Nephron progenitor cell (in vitro differentiated cells): ENCODE measurements at regions not wholly inside any gene's neighbourhood (a gene's known extent, or its start where the extent isn't known, plus 50 kb on each side); places are given as distances from the start of the nearest gene placed in this dataset.

Source experiments
- DNase-seq: peaks from one replicate; pipeline ENCODE4 v3.0.0; 2021
- H3K27ac Mint-ChIP-seq: 2 replicates; pipeline ENCODE4 v1.8.0; 2021; ENCODE audit warnings: mild to moderate bottlenecking, moderate library complexity, mixed read lengths
- H3K27me3 Mint-ChIP-seq: 2 replicates; pipeline ENCODE4 v1.8.0; 2021; ENCODE audit warnings: mild to moderate bottlenecking, low read depth, mixed read lengths; ENCODE audit not compliant: poor library complexity
- H3K36me3 Mint-ChIP-seq: 2 replicates; pipeline ENCODE4 v1.8.0; 2021; ENCODE audit warnings: low read depth, mixed read lengths
- H3K4me1 Mint-ChIP-seq: 2 replicates; pipeline ENCODE4 v1.8.0; 2021; ENCODE audit warnings: mixed read lengths
- H3K4me3 Mint-ChIP-seq: 2 replicates; pipeline ENCODE4 v1.8.0; 2021; ENCODE audit warnings: mild to moderate bottlenecking, moderate library complexity, mixed read lengths
- H3K9me3 Mint-ChIP-seq: 2 replicates; pipeline ENCODE4 v1.8.0; 2021; ENCODE audit warnings: mild to moderate bottlenecking, moderate library complexity, mixed read lengths
- TF ChIP-seq, protein P1 (sequence below): fragments of 200-600 bp; sonication (generic); IDR thresholded peaks from 2 replicates; pipeline ENCODE4 v1.5.0; 2021; ENCODE audit warnings: antibody characterized with exemption

DNA sequence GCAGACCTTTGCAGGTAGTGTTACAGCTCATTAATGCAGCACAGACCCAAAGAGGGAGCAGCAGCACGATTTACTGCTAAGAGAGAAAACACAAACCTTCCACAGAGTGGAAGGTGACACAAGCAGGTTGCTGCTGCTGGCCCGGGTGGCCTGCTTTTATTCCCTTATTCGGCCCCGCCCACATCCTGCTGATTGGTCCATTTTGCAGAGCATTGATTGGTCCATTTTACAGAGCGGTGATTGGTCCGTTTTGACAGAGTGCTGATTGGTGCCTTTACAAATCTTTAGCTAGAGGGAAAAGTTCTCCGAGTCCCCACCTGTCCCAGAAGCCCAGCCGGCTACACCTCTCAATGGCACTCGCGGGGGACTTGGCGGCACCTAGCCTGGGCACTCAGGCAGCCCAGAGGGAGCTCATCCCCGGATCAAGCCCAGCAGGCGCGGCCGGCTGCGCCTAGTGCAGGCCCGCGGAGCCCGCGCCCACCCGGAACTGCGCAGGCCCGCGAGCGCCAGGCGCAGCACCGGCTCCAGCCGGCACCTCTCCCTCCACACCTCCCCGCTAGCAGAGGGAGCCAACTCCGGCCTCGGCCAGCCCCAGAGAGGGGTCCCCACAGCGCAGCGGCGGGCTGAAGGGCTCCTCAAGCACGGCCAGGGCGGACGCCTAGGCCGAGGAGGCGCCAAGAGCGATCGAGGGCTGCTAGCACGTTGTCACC, 825.6 kb upstream of the HS6ST1 start:
- no peaks in the 10 kb centered on the region for H3K27me3 Mint-ChIP-seq
- no peaks in the 10 kb centered on the region for H3K36me3 Mint-ChIP-seq
- TF ChIP-seq, protein P1, sequence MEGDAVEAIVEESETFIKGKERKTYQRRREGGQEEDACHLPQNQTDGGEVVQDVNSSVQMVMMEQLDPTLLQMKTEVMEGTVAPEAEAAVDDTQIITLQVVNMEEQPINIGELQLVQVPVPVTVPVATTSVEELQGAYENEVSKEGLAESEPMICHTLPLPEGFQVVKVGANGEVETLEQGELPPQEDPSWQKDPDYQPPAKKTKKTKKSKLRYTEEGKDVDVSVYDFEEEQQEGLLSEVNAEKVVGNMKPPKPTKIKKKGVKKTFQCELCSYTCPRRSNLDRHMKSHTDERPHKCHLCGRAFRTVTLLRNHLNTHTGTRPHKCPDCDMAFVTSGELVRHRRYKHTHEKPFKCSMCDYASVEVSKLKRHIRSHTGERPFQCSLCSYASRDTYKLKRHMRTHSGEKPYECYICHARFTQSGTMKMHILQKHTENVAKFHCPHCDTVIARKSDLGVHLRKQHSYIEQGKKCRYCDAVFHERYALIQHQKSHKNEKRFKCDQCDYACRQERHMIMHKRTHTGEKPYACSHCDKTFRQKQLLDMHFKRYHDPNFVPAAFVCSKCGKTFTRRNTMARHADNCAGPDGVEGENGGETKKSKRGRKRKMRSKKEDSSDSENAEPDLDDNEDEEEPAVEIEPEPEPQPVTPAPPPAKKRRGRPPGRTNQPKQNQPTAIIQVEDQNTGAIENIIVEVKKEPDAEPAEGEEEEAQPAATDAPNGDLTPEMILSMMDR = no peak
- no peak overlapping the region for H3K4me3 Mint-ChIP-seq
- H3K4me1 Mint-ChIP-seq = peaks cover 6% of the 10 kb centered on the region
- no peak for DNase-seq
- H3K9me3 Mint-ChIP-seq = peaks cover 20% of the 10 kb centered on the region
- no peak overlapping the region for H3K27ac Mint-ChIP-seq

GRCh38 chr2:129152514-129152913, 827.0 kb upstream of the RAB6C start:
- Mint-ChIP-seq H3K36me3 (peaks cover 5% of the 10 kb centered on the region), H3K4me1 (no peaks in the 10 kb centered on the region), H3K27ac (no peak overlapping the region), H3K27me3 (no peaks in the 10 kb centered on the region), H3K4me3 (no peak overlapping the region), H3K9me3 (peaks cover 29% of the 10 kb centered on the region)
- TF ChIP-seq, protein P1 = no peak
- DNase-seq = no peak

GRCh38 chr2:129160879-129161278, 818.6 kb upstream of the RAB6C start:
- Mint-ChIP-seq H3K27me3 (peaks cover 7% of the 10 kb centered on the region), H3K4me3 (no peak overlapping the region), H3K4me1 (peaks cover 4% of the 10 kb centered on the region), H3K36me3 (no peaks in the 10 kb centered on the region), H3K9me3 (no peaks in the 10 kb centered on the region), H3K27ac (no peak overlapping the region)
- DNase-seq = no peak
- TF ChIP-seq, protein P1 = no peak

DNA sequence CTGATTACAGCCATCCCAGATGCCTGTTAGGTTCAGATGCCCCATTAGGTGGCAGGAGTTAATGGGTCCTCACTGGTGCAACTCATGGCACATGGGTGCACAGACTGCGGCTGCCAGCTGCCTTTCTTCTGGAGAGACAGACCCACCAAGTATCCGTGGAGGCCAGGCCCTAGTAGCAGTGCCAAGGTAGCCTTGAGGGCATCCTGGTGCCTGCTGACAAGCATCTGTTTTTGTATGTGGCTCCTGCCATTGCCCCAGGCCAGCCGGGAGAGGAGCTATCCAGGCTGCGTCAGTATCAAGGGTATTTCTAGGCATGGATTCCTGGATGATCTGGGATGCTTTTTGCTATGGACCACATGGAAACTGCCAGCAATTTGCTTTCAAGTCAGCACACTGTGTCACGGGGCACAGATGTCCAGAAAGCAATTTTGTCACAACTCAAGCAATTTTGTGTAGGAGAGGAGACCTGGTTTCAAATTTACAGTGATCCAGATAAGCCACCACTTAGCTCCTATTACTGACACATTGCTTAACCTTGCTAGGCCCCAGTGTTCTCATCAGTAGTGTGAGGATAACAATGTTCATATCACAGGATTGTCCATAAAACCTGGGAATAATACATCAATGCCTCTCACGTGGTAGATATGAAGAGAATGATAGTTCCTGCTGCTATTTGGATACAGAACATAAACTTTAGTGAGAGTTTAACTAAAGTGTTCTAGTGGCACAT, 815.1 kb upstream of the RAB6C start:
- no peak overlapping the region for H3K27ac Mint-ChIP-seq
- H3K36me3 Mint-ChIP-seq = no peaks in the 10 kb centered on the region
- no peak for DNase-seq
- H3K9me3 Mint-ChIP-seq = no peaks in the 10 kb centered on the region
- peaks cover 4% of the 10 kb centered on the region for H3K4me1 Mint-ChIP-seq
- H3K4me3 Mint-ChIP-seq = no peak overlapping the region
- peaks cover 13% of the 10 kb centered on the region for H3K27me3 Mint-ChIP-seq
- TF ChIP-seq, protein P1 = no peak

DNA sequence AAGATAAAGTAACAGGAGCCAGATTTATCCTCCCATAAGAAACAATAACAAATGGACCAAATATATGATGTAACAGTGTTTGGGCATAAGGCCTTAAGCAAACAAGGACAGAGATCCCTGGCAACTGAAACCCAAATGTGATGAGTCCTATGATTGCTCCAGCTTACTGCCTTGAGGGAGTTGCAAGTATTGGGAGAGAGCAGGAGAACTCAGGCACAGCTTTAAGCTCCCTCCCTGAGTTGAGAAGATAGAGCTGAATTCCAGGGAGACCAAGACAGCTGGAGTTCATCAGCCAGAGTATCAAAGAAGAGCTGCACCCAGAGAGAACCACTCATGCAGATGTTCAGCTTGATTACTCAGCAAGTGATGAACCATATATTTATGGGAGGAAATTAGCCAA, 814.5 kb upstream of the RAB6C start:
- H3K4me1 Mint-ChIP-seq = peaks cover 4% of the 10 kb centered on the region
- TF ChIP-seq, protein P1 = no peak
- no peaks in the 10 kb centered on the region for H3K9me3 Mint-ChIP-seq
- no peaks in the 10 kb centered on the region for H3K36me3 Mint-ChIP-seq
- peaks cover 13% of the 10 kb centered on the region for H3K27me3 Mint-ChIP-seq
- no peak for DNase-seq
- H3K4me3 Mint-ChIP-seq = no peak overlapping the region
- H3K27ac Mint-ChIP-seq = no peak overlapping the region
